ENCODE measurements at regions not wholly inside any gene's neighbourhood (a gene's known extent, or its start where the extent isn't known, plus 50 kb on each side); places are given as distances from the start of the nearest gene placed in this dataset.

DNA sequence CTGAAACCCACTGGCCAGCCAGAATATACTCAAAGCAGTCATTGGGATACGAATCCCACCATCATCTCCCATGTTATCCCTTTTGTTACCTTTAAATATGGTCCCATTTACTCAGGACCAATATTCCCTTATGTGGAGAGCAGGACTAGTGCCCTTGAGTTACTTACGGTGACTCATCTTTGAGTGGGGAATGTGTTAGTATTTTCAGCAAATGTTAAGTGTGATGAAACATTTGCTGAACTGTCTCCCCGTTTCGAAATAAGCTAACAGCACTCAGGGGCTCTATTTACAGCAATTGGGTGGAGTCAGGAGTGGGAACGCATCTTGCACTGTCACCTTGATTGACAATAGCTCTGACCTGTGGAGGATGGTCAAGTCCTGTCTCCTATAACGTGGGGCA lies 67.4 kb downstream of the CTSL start:
- no peak overlapping the region for H3K4me3 ChIP-seq (ENCODE audit: low read depth, low read length)
- TF ChIP-seq, protein P1, sequence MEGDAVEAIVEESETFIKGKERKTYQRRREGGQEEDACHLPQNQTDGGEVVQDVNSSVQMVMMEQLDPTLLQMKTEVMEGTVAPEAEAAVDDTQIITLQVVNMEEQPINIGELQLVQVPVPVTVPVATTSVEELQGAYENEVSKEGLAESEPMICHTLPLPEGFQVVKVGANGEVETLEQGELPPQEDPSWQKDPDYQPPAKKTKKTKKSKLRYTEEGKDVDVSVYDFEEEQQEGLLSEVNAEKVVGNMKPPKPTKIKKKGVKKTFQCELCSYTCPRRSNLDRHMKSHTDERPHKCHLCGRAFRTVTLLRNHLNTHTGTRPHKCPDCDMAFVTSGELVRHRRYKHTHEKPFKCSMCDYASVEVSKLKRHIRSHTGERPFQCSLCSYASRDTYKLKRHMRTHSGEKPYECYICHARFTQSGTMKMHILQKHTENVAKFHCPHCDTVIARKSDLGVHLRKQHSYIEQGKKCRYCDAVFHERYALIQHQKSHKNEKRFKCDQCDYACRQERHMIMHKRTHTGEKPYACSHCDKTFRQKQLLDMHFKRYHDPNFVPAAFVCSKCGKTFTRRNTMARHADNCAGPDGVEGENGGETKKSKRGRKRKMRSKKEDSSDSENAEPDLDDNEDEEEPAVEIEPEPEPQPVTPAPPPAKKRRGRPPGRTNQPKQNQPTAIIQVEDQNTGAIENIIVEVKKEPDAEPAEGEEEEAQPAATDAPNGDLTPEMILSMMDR (IDR thresholded peaks at IDR 0.05; ENCODE audit: control insufficient read depth, extremely low read depth, insufficient read depth), result no peak
- no peak for DNase-seq (ENCODE audit: low read depth)

DNA sequence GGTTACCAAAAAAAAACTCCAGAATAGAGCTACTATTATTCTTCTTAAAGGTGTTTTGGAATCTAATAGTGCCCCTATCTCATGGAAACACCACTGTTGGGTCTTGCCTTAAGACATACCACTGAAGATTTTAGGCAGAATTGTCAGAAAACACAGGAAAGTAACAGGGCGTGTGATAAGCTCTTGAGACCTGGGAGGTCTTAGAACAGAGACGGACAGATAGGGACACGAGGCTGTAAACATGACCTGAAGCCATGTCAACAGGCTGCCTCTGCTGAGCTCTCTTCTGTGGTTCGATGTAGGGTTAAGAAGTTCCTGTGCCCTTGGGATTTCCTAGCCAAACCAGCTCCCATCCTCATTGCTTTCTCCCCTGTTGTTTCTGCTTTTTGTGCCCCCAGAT lies 69.3 kb downstream of the CTSL start:
- TF ChIP-seq, protein P1 (IDR thresholded peaks at IDR 0.05; ENCODE audit: control insufficient read depth, extremely low read depth, insufficient read depth), result no peak
- no peak overlapping the region for H3K4me3 ChIP-seq (ENCODE audit: low read depth, low read length)
- no peak for DNase-seq (ENCODE audit: low read depth)

DNA sequence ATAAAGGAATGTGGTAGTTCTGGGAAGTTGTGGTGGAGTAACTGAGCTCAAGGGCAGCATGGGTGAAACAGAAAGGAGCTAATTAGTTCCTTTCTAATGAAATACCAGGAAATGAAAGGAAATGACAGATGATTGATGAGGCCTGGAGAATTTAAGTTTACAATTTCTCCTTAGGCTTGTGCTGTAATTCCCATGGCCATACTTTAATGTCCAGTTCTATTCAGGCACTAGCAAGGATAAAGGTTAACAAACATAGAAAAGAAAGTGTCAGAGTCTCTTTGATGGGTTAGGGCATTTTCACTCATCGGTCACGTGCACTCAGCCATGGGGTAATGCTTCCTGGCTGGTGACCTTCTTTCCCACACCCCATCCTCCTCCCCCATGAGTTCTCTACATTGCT lies 70.3 kb downstream of the CTSL start:
- H3K4me3 ChIP-seq (ENCODE audit: low read depth, low read length), result no peak overlapping the region
- TF ChIP-seq, protein P1 (IDR thresholded peaks at IDR 0.05; ENCODE audit: control insufficient read depth, extremely low read depth, insufficient read depth), result no peak
- no peak for DNase-seq (ENCODE audit: low read depth)

DNA sequence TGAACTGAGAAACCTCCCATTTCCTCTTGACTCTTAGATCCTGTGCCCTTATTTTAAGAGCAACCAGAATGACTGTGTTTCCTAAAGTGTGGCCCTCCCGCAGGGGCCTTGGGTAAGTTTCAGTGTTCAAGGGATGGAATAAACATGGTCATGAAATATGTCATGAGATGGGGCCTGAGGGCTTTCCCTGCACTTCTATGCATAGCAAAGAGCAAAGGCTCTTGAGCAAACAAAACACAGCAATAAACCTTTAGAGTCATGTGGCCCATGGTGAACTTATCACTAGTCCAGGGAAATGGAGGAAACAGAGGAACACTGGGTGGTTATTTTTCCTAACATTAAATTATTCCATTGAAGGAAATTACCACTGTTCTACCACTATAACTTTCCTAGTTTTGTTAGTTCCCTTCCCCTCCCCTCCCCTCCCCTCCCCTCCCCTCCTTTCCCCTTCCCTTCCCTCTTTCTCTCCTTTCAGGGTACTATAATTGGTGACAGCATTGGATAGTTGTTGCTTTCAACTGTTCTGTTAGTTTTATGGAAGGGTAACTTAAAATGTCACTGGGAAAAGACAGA lies 72.4 kb downstream of the CTSL start:
- DNase-seq (ENCODE audit: low read depth), result no peak

DNA sequence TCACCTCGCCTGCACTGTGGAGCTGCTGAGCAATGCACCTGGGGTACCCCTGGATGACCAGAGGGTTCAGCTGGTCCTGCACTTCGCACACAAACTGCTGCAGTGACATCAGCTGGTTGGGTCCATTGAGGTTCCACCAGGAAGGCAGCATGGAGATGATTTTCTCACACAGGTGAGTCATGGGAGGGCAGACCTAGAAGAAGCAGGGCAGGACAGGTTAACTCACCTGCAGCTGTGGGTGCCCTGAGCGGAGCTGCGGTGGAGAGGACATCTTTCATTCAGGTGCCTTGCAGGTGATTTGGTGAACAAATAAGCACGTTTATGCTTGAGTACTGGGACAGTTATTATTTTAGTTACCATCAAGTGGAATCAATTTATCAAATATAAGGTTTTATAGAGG lies 73.6 kb downstream of the CTSL start:
- DNase-seq (ENCODE audit: low read depth), result no peak
- TF ChIP-seq, protein P1 (IDR thresholded peaks at IDR 0.05; ENCODE audit: control insufficient read depth, extremely low read depth, insufficient read depth), result no peak

More for the DNA sequence above, 72.4 kb downstream of the CTSL start:
- TF ChIP-seq, protein P1 (IDR thresholded peaks at IDR 0.05; ENCODE audit: control insufficient read depth, extremely low read depth, insufficient read depth), result no peak
- H3K4me3 ChIP-seq (ENCODE audit: low read depth, low read length), result no peak overlapping the region

DNA sequence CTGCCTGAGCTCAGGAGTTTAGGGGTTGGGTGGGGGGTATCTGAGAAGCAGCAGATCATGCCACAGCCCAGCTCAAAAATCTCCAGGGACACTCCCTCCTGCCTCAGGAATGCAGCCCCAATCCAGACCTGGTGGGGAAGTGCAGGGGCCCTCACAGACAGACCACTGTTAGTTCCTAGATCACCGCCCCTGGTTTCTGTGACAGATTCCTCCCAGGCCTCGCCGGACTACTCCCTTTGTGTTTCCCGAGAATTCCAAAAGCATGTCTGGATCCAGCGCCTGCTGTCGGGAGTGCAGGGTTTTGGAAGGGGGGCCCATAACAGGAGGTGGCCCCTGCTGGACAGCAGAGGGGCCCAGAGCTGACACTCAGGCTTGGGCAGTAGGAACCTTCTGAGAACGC lies 74.5 kb downstream of the CTSL start:
- no peak overlapping the region for H3K4me3 ChIP-seq (ENCODE audit: low read depth, low read length)
- DNase-seq (ENCODE audit: low read depth), result no peak
- TF ChIP-seq, protein P1 (IDR thresholded peaks at IDR 0.05; ENCODE audit: control insufficient read depth, extremely low read depth, insufficient read depth), result no peak

More for the DNA sequence above, 73.6 kb downstream of the CTSL start:
- no peak overlapping the region for H3K4me3 ChIP-seq (ENCODE audit: low read depth, low read length)

DNA sequence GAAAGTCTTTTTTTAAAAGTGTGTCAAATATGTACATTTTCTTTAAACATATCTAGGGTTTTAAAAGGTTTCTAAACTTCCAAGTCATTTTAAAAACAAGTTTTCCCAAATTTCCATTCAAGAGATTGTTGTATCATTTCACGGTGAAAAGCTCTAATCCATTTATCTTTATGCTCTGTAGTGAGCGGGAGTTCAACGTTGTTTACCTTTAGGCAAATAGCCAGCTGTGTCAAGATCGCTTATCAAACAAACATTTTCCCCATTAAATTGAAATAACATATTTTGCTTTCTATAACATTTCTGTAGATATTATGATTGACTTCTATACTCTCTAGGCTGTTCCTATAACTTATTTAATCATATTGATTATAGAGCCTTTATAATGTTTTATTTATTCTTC lies 75.1 kb downstream of the CTSL start:
- peak; percentile 70 for DNase-seq (ENCODE audit: low read depth)

More for the DNA sequence above, 75.1 kb downstream of the CTSL start:
- H3K4me3 ChIP-seq (ENCODE audit: low read depth, low read length), result no peak overlapping the region
- TF ChIP-seq, protein P1 (IDR thresholded peaks at IDR 0.05; ENCODE audit: control insufficient read depth, extremely low read depth, insufficient read depth), result no peak

Data from LNCaP clone FGC (cell line).